ENCODE measurements at regions not wholly inside any gene's neighbourhood (a gene's known extent, or its start where the extent isn't known, plus 50 kb on each side); places are given as distances from the start of the nearest gene placed in this dataset.

GRCh38 chr9:18071651-18072060, 402.3 kb upstream of the ADAMTSL1 start:
- H3K4me1 Mint-ChIP-seq: no peaks in the 10 kb centered on the region
- DNase-seq: no peak
- no peak overlapping the region for H3K4me3 Mint-ChIP-seq
- no peak overlapping the region for H3K27ac Mint-ChIP-seq
- peaks cover under 1% of the 10 kb centered on the region for H3K9me3 Mint-ChIP-seq
- no peaks in the 10 kb centered on the region for H3K36me3 Mint-ChIP-seq (ENCODE audit: low read depth)
- peaks cover 1% of the 10 kb centered on the region for H3K27me3 Mint-ChIP-seq
- no peak for ATAC-seq

GRCh38 chr9:18073002-18073401, 401.0 kb upstream of the ADAMTSL1 start:
- H3K9me3 Mint-ChIP-seq: peaks cover 3% of the 10 kb centered on the region
- no peaks in the 10 kb centered on the region for H3K36me3 Mint-ChIP-seq (ENCODE audit: low read depth)
- no peak for ATAC-seq
- no peaks in the 10 kb centered on the region for H3K4me1 Mint-ChIP-seq
- H3K4me3 Mint-ChIP-seq: no peak overlapping the region
- no peak for DNase-seq
- peaks cover 3% of the 10 kb centered on the region for H3K27me3 Mint-ChIP-seq
- H3K27ac Mint-ChIP-seq: no peak overlapping the region

- DNase-seq: no peak
- H3K27me3 Mint-ChIP-seq: peaks cover 3% of the 10 kb centered on the region
- no peaks in the 10 kb centered on the region for H3K4me1 Mint-ChIP-seq
- H3K4me3 Mint-ChIP-seq: no peak overlapping the region
- no peaks in the 10 kb centered on the region for H3K36me3 Mint-ChIP-seq (ENCODE audit: low read depth)
- H3K9me3 Mint-ChIP-seq: peaks cover 3% of the 10 kb centered on the region
- no peak overlapping the region for H3K27ac Mint-ChIP-seq
- no peak for ATAC-seq
These were observed 399.9 kb upstream of the ADAMTSL1 start for GRCh38 chr9:18074041-18074440.

GRCh38 chr9:18075253-18075952, 398.6 kb upstream of the ADAMTSL1 start:
- no peak for ATAC-seq
- no peaks in the 10 kb centered on the region for H3K4me1 Mint-ChIP-seq
- no peak overlapping the region for H3K27ac Mint-ChIP-seq
- H3K27me3 Mint-ChIP-seq: peaks cover 3% of the 10 kb centered on the region
- peaks cover 3% of the 10 kb centered on the region for H3K9me3 Mint-ChIP-seq
- no peak for DNase-seq
- H3K4me3 Mint-ChIP-seq: no peak overlapping the region
- no peaks in the 10 kb centered on the region for H3K36me3 Mint-ChIP-seq (ENCODE audit: low read depth)

GRCh38 chr9:18077941-18078678, 395.8 kb upstream of the ADAMTSL1 start:
- no peak overlapping the region for H3K27ac Mint-ChIP-seq
- peaks cover 3% of the 10 kb centered on the region for H3K27me3 Mint-ChIP-seq
- no peak overlapping the region for H3K4me3 Mint-ChIP-seq
- ATAC-seq: no peak
- no peak for DNase-seq
- H3K9me3 Mint-ChIP-seq: peaks cover 3% of the 10 kb centered on the region
- H3K4me1 Mint-ChIP-seq: no peaks in the 10 kb centered on the region
- H3K36me3 Mint-ChIP-seq (ENCODE audit: low read depth): no peaks in the 10 kb centered on the region

GRCh38 chr9:18092138-18092537, 381.8 kb upstream of the ADAMTSL1 start:
- DNase-seq (no peak), ATAC-seq (no peak)
- Mint-ChIP-seq H3K27ac (no peak overlapping the region), H3K36me3 (ENCODE audit: low read depth) (no peaks in the 10 kb centered on the region), H3K4me3 (no peak overlapping the region), H3K27me3 (no peaks in the 10 kb centered on the region), H3K9me3 (peaks cover 6% of the 10 kb centered on the region), H3K4me1 (no peaks in the 10 kb centered on the region)

- Mint-ChIP-seq H3K27ac (no peak overlapping the region), H3K27me3 (no peaks in the 10 kb centered on the region), H3K9me3 (no peaks in the 10 kb centered on the region), H3K4me1 (no peaks in the 10 kb centered on the region), H3K36me3 (ENCODE audit: low read depth) (no peaks in the 10 kb centered on the region), H3K4me3 (no peak overlapping the region)
- ATAC-seq (no peak), DNase-seq (no peak)
These were observed 367.9 kb upstream of the ADAMTSL1 start for GRCh38 chr9:18106006-18106560.

GRCh38 chr9:18109675-18110074, 364.3 kb upstream of the ADAMTSL1 start:
- H3K4me1 Mint-ChIP-seq: no peaks in the 10 kb centered on the region
- no peaks in the 10 kb centered on the region for H3K27me3 Mint-ChIP-seq
- H3K36me3 Mint-ChIP-seq (ENCODE audit: low read depth): no peaks in the 10 kb centered on the region
- H3K9me3 Mint-ChIP-seq: peaks cover 5% of the 10 kb centered on the region
- H3K27ac Mint-ChIP-seq: no peak overlapping the region
- no peak for DNase-seq
- H3K4me3 Mint-ChIP-seq: no peak overlapping the region
- no peak for ATAC-seq

GRCh38 chr9:18111146-18111545, 362.8 kb upstream of the ADAMTSL1 start:
- H3K27me3 Mint-ChIP-seq: no peaks in the 10 kb centered on the region
- peaks cover 5% of the 10 kb centered on the region for H3K9me3 Mint-ChIP-seq
- ATAC-seq (no peak), DNase-seq (no peak)
- H3K4me3 Mint-ChIP-seq: no peak overlapping the region
- H3K27ac Mint-ChIP-seq: no peak overlapping the region
- H3K36me3 Mint-ChIP-seq (ENCODE audit: low read depth): no peaks in the 10 kb centered on the region
- H3K4me1 Mint-ChIP-seq: no peaks in the 10 kb centered on the region

GRCh38 chr9:18114559-18115475, 359.1 kb upstream of the ADAMTSL1 start:
- H3K4me3 Mint-ChIP-seq: no peak overlapping the region
- peaks cover 5% of the 10 kb centered on the region for H3K9me3 Mint-ChIP-seq
- no peaks in the 10 kb centered on the region for H3K4me1 Mint-ChIP-seq
- no peak for ATAC-seq
- no peak overlapping the region for H3K27ac Mint-ChIP-seq
- no peak for DNase-seq
- H3K36me3 Mint-ChIP-seq (ENCODE audit: low read depth): no peaks in the 10 kb centered on the region
- no peaks in the 10 kb centered on the region for H3K27me3 Mint-ChIP-seq

GRCh38 chr9:18118268-18118667, 355.7 kb upstream of the ADAMTSL1 start:
- peaks cover 5% of the 10 kb centered on the region for H3K9me3 Mint-ChIP-seq
- ATAC-seq: no peak
- H3K4me3 Mint-ChIP-seq: no peak overlapping the region
- no peaks in the 10 kb centered on the region for H3K27me3 Mint-ChIP-seq
- no peaks in the 10 kb centered on the region for H3K36me3 Mint-ChIP-seq (ENCODE audit: low read depth)
- H3K4me1 Mint-ChIP-seq: no peaks in the 10 kb centered on the region
- no peak overlapping the region for H3K27ac Mint-ChIP-seq
- no peak for DNase-seq

GRCh38 chr9:18122171-18122570, 351.8 kb upstream of the ADAMTSL1 start:
- H3K27me3 Mint-ChIP-seq: no peaks in the 10 kb centered on the region
- no peaks in the 10 kb centered on the region for H3K36me3 Mint-ChIP-seq (ENCODE audit: low read depth)
- H3K27ac Mint-ChIP-seq: no peak overlapping the region
- H3K4me1 Mint-ChIP-seq: no peaks in the 10 kb centered on the region
- DNase-seq: no peak
- no peak overlapping the region for H3K4me3 Mint-ChIP-seq
- H3K9me3 Mint-ChIP-seq: no peaks in the 10 kb centered on the region
- ATAC-seq: no peak

GRCh38 chr9:18124760-18125159, 349.2 kb upstream of the ADAMTSL1 start:
- Mint-ChIP-seq H3K4me3 (no peak overlapping the region), H3K27me3 (no peaks in the 10 kb centered on the region), H3K27ac (no peak overlapping the region), H3K36me3 (ENCODE audit: low read depth) (no peaks in the 10 kb centered on the region), H3K9me3 (no peaks in the 10 kb centered on the region), H3K4me1 (no peaks in the 10 kb centered on the region)
- no peak for DNase-seq
- no peak for ATAC-seq

- Mint-ChIP-seq H3K4me3 (no peak overlapping the region), H3K4me1 (no peaks in the 10 kb centered on the region), H3K27me3 (no peaks in the 10 kb centered on the region), H3K27ac (no peak overlapping the region), H3K9me3 (peaks cover 2% of the 10 kb centered on the region), H3K36me3 (ENCODE audit: low read depth) (no peaks in the 10 kb centered on the region)
- DNase-seq (no peak), ATAC-seq (no peak)
These were observed 347.0 kb upstream of the ADAMTSL1 start for GRCh38 chr9:18126831-18127498.

Data from activated naive CD8-positive, alpha-beta T cell treated with anti-CD3 and anti-CD28 coated beads, Interleukin-2, amount 50 U/mL, for 24 hours (primary cell).